Gastrocnemius medialis (tissue), 4 donors: ENCODE measurements at regions not wholly inside any gene's neighbourhood (a gene's known extent, or its start where the extent isn't known, plus 50 kb on each side); places are given as distances from the start of the nearest gene placed in this dataset.
"Not testable (repeated sequence)": the region's sequence is repeated elsewhere in the genome, so short reads cannot be mapped to it uniquely, and the experiment has no call there.

Experiments used
- ATAC-seq, 2 donors: fragments of 150-250 bp; one replicate each; pipeline ENCODE4 v1.9.1; 2016
- DNase-seq, 2 donors: peaks; one replicate each; pipeline ENCODE4 v3.0.0-alpha.2; 2019
- H3K27ac ChIP-seq, 4 donors: fragments of 200-600 bp; sonication (generic); 1 replicate in 1 of 4; 2 replicates in 3 of 4; pipeline ENCODE4 v1.5.1; 2016 to 2018; ENCODE audit warnings: mild to moderate bottlenecking in 2 of 4, moderate library complexity in 1 of 4
- H3K27me3 ChIP-seq, 3 donors: fragments of 200-600 bp; sonication (generic) in 2 of 3; 1 replicate in 1 of 3; 2 replicates in 2 of 3; pipeline versions ENCODE4 v1.5.1 to v1.6.0; 2016 to 2019; ENCODE audit warnings: mild to moderate bottlenecking in 1 of 3, moderate library complexity in 1 of 3
- H3K36me3 ChIP-seq, 2 donors: fragments of 200-600 bp; sonication (generic) in 1 of 2; one replicate each; pipeline ENCODE4 v1.5.1; 2017 to 2018
- H3K4me1 ChIP-seq, 2 donors: fragments of 200-600 bp; sonication (generic) in 1 of 2; one replicate each; pipeline ENCODE4 v1.5.1; 2016 to 2017; ENCODE audit warnings: mild to moderate bottlenecking in 2 of 2
- H3K4me3 ChIP-seq, 4 donors: fragments of 200-600 bp; sonication (generic) in 3 of 4; 1 replicate in 1 of 4; 2 replicates in 3 of 4; pipeline ENCODE4 v1.5.1; 2016 to 2019; ENCODE audit warnings: mild to moderate bottlenecking in 2 of 4
- H3K9me3 ChIP-seq, 3 donors: fragments of 200-600 bp; sonication (generic) in 2 of 3; 1 replicate in 1 of 3; 2 replicates in 2 of 3; pipeline ENCODE4 v1.5.1; 2016 to 2019
- CTCF ChIP-seq, 5 experiments: fragments of 450-650 bp in 3 of 5; fragments of 200-600 bp in 2 of 5; sonication (generic) in 2 of 5; IDR thresholded peaks in 4 of 5; conservative IDR thresholded peaks in 1 of 5; 1 replicate in 4 of 5; 2 replicates in 1 of 5; pipeline ENCODE4 v1.5.1; 2016 to 2019; ENCODE audit warnings: antibody characterized with exemption in 5 of 5, mild to moderate bottlenecking in 3 of 5, moderate library complexity in 3 of 5
- POLR2A ChIP-seq, 2 donors: fragments of 450-650 bp; IDR thresholded peaks; one replicate each; pipeline ENCODE4 v1.6.1; 2017; ENCODE audit warnings: antibody characterized with exemption in 2 of 2, mild to moderate bottlenecking in 2 of 2, moderate library complexity in 2 of 2
- in situ Hi-C, 4 donors: fragments of 200-750 bp; cut with MboI; loops; one replicate each; pipeline versions ENCODE4 v1.15.0 to v1.8.0; 2017; ENCODE audit warnings: low sequenced_read_pairs in 4 of 4
- intact Hi-C: fragments of 100-400 bp; cut with DNase I; formaldehyde crosslinking; loops from one replicate; pipeline ENCODE4 v1.15.1; 2023; ENCODE audit warnings: low total_unique reads

- H3K9me3 ChIP-seq: no peaks in the 10 kb centered on the region
- H3K27ac ChIP-seq: no peak overlapping the region
- H3K27me3 ChIP-seq: no peaks in the 10 kb centered on the region
- H3K4me3 ChIP-seq: no peak overlapping the region
- DNase-seq (no peak), ATAC-seq (no peak)
- intact Hi-C loops: no loop called here
- no peaks in the 10 kb centered on the region for H3K4me1 ChIP-seq
- TF ChIP-seq CTCF (IDR thresholded peaks at IDR 0.05 in 4 of 5, conservative IDR thresholded peaks at IDR 0.05 in 1 of 5) (no peak), POLR2A (IDR thresholded peaks at IDR 0.05) (no peak)
- in situ Hi-C loops: no loop called here
- no peaks in the 10 kb centered on the region for H3K36me3 ChIP-seq
Observed at GRCh38 chr13:87961546-87961945, 290.4 kb downstream of the SLITRK5 start.

- intact Hi-C loops (no loop called here), in situ Hi-C loops (no loop called here)
- Histone ChIP-seq H3K27me3 (no peaks in the 10 kb centered on the region), H3K36me3 (no peaks in the 10 kb centered on the region), H3K4me1 (no peaks in the 10 kb centered on the region), H3K27ac (no peak overlapping the region), H3K4me3 (no peak overlapping the region), H3K9me3 (no peaks in the 10 kb centered on the region)
- DNase-seq (no peak), ATAC-seq (no peak)
- TF ChIP-seq POLR2A (IDR thresholded peaks at IDR 0.05): no peak
Observed at GRCh38 chr13:87972568-87972967, 301.4 kb downstream of the SLITRK5 start.

DNA sequence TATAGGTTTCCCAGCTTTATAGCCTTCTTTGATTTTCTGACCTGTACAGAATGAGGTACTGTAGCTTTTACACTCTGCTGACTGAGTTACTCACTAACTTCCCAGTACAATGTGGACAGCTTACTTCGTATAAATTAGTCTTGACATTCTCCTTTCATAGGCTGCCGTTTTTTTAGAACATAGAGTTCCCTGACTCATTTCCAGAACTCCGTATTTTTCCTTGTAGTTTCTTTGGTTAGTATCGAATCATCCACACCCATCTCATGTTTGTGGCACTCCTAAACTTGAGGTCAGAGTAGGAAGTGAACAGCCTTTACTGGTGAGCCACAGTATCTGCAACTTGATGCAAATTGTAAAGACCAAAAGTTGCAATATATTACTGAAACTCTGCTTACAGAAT lies 303.9 kb downstream of the SLITRK5 start:
- in situ Hi-C loops (no loop called here), intact Hi-C loops (no loop called here)
- DNase-seq: no peak
- Histone ChIP-seq H3K4me3 (no peak overlapping the region), H3K9me3 (no peaks in the 10 kb centered on the region), H3K27ac (no peak overlapping the region), H3K4me1 (no peaks in the 10 kb centered on the region), H3K36me3 (no peaks in the 10 kb centered on the region), H3K27me3 (no peaks in the 10 kb centered on the region)
- ATAC-seq: no peak
- TF ChIP-seq POLR2A (IDR thresholded peaks at IDR 0.05): no peak
- TF ChIP-seq CTCF (IDR thresholded peaks at IDR 0.05 in 4 of 5, conservative IDR thresholded peaks at IDR 0.05 in 1 of 5): no peak

DNA sequence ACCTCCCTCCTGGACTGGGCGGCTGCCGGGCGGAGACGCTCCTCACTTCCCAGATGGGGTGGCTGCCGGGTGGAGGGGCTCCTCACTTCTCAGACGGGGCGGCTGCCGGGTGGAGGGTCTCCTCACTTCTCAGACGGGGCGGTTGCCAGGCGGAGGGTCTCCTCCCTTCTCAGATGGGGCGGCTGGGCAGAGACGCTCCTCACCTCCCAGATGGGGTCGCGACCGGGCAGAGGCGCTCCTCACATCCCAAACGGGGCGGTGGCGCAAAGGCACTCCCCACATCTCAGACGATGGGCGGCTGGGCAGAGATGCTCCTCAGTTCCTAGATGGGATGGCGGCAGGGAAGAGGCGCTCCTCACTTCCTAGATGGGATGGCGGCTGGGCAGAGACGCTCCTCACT lies 305.5 kb downstream of the SLITRK5 start:
- DNase-seq, intact Hi-C loops: not testable (repeated sequence)

GRCh38 chr13:87981416-87981815 lies 310.2 kb downstream of the SLITRK5 start:
- Histone ChIP-seq H3K27ac (no peak overlapping the region), H3K4me3 (no peak overlapping the region), H3K36me3 (no peaks in the 10 kb centered on the region), H3K9me3 (no peaks in the 10 kb centered on the region), H3K27me3 (no peaks in the 10 kb centered on the region), H3K4me1 (no peaks in the 10 kb centered on the region)
- TF ChIP-seq CTCF (IDR thresholded peaks at IDR 0.05 in 4 of 5, conservative IDR thresholded peaks at IDR 0.05 in 1 of 5) (no peak), POLR2A (IDR thresholded peaks at IDR 0.05) (no peak)
- no peak for DNase-seq
- intact Hi-C loops: no loop called here
- ATAC-seq: no peak
- in situ Hi-C loops: no loop called here

More for the DNA sequence above, 305.5 kb downstream of the SLITRK5 start:
- H3K27me3 ChIP-seq, H3K27ac ChIP-seq, H3K9me3 ChIP-seq, ATAC-seq, H3K4me3 ChIP-seq, in situ Hi-C loops, H3K4me1 ChIP-seq, H3K36me3 ChIP-seq: not testable (repeated sequence)

DNA sequence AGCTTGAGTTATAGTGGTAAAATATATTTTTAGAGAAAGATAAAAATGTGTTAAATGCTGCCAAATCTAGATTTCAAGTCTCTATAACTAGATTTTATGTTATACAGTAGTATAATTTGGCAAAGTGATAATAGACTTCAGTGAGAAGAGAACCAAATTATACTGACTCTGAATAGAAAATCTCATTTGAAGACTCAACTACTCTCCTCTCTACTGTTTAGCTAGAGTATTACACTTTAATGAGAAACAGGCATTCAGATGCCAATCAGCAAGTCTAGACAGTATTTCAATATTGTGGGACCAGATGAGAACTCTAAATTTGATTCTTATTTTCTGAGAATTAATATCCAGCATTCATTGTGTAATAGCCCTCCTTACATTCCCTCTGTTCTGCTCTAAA lies 311.2 kb downstream of the SLITRK5 start:
- TF ChIP-seq POLR2A (IDR thresholded peaks at IDR 0.05): no peak
- TF ChIP-seq CTCF (IDR thresholded peaks at IDR 0.05 in 4 of 5, conservative IDR thresholded peaks at IDR 0.05 in 1 of 5): no peak

More for the DNA sequence above, 311.2 kb downstream of the SLITRK5 start:
- intact Hi-C loops (no loop called here), in situ Hi-C loops (no loop called here)
- H3K9me3 ChIP-seq: no peaks in the 10 kb centered on the region
- H3K36me3 ChIP-seq: no peaks in the 10 kb centered on the region
- H3K27me3 ChIP-seq: no peaks in the 10 kb centered on the region
- ATAC-seq (no peak), DNase-seq (no peak)
- H3K27ac ChIP-seq: no peak overlapping the region
- no peaks in the 10 kb centered on the region for H3K4me1 ChIP-seq
- no peak overlapping the region for H3K4me3 ChIP-seq
